GM23248 (cell line): ENCODE measurements at regions not wholly inside any gene's neighbourhood (a gene's known extent, or its start where the extent isn't known, plus 50 kb on each side); places are given as distances from the start of the nearest gene placed in this dataset.

ENCODE experiments used
- EZH2 ChIP-seq: fragments of 200-600 bp; sonication (generic); IDR thresholded peaks from 2 replicates; pipeline ENCODE4 v1.6.1; 2018; ENCODE audit warnings: antibody characterized with exemption, mild to moderate bottlenecking; ENCODE audit not compliant: insufficient read depth, poor library complexity, severe bottlenecking
- EZH2phosphoT487 ChIP-seq: fragments of 200-600 bp; sonication (generic); IDR thresholded peaks from 2 replicates; pipeline ENCODE4 v1.6.1; 2018; ENCODE audit warnings: antibody characterized with exemption, moderate library complexity, mild to moderate bottlenecking, low read depth; ENCODE audit not compliant: insufficient read depth

DNA sequence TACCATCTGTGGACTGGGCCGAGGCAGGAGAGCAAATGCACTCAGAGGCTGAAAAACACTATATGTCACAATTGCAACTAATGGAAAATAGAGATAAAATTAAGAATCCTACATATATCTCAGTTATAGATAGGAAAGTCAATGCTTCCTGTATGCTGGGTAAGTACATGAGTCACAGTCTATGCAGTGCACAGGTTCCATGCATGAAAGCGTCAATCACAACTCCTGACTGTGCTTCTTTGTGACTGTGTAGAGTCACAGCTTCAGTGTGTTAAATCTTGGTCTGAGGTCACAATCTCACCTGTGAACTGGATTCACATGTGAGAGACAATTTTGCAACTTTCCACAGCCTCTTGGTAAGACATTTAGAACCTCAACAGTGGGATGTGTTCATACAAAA is 247.2 kb downstream of the RPS4Y2 start:
- TF ChIP-seq EZH2phosphoT487, result no peak
- TF ChIP-seq EZH2, result no peak
